K562 (cell line): ENCODE measurements at regions not wholly inside any gene's neighbourhood (a gene's known extent, or its start where the extent isn't known, plus 50 kb on each side); places are given as distances from the start of the nearest gene placed in this dataset.

Experiments
- CBX2 ChIP-seq: fragments of 200-600 bp; sonication (generic); IDR thresholded peaks from one replicate; pipeline ENCODE4 v1.6.1; 2012; ENCODE audit warnings: mild to moderate bottlenecking, low read length, inconsistent platforms; ENCODE audit not compliant: insufficient read depth, poor library complexity, severe bottlenecking
- GATAD2A ChIP-seq: fragments of 450-650 bp; IDR thresholded peaks from 2 replicates; pipeline ENCODE4 v1.6.1; 2017
- HDAC2 ChIP-seq: fragments of 450-650 bp; IDR thresholded peaks from 2 replicates; pipeline ENCODE4 v1.6.1; 2016; ENCODE audit warnings: mild to moderate bottlenecking
- KDM1A ChIP-seq, 2 experiments: fragments of 450-650 bp; IDR thresholded peaks; 2 replicates each; pipeline ENCODE4 v1.6.1; 2016; ENCODE audit warnings: mild to moderate bottlenecking in 2 of 2
- KLF10 ChIP-seq: fragments of 250-450 bp; sonication (Bioruptor Pico); IDR thresholded peaks from 2 replicates; pipeline ENCODE4 v1.6.1; 2021; ENCODE audit warnings: matching md5 sums
- MYC ChIP-seq, 2 experiments: fragments of 250-450 bp in 1 of 2; sonication (Bioruptor Pico) in 1 of 2; IDR thresholded peaks; 2 replicates each; pipeline versions ENCODE4 v1.5.1 to v1.6.1; 2012 to 2021; ENCODE audit warnings: low read depth in 2 of 2, borderline replicate concordance in 1 of 2, improper control_type of control experiment in 1 of 2, low read length in 1 of 2, mild to moderate bottlenecking in 1 of 2, moderate library complexity in 1 of 2
- PHF20 ChIP-seq: fragments of 450-650 bp; IDR thresholded peaks from 2 replicates; pipeline ENCODE4 v1.6.1; 2018; ENCODE audit not compliant: partially characterized antibody
- RAD21 ChIP-seq, 2 experiments: fragments of 250-450 bp in 1 of 2; fragments of 450-650 bp in 1 of 2; sonication (Bioruptor Pico) in 1 of 2; formaldehyde crosslinking in 1 of 2; IDR thresholded peaks in 1 of 2; conservative IDR thresholded peaks in 1 of 2; 2 replicates each; pipeline versions ENCODE4 v1.4.0 to v1.8.0; 2020 to 2022; ENCODE audit warnings: mild to moderate bottlenecking in 2 of 2, moderate library complexity in 1 of 2
- RBM15 ChIP-seq: fragments of 200-400 bp; formaldehyde crosslinking; IDR thresholded peaks from 2 replicates; pipeline ENCODE4 v1.6.1; 2018; ENCODE audit warnings: mild to moderate bottlenecking, low read length, moderate library complexity; ENCODE audit not compliant: insufficient read depth
- RBM22 ChIP-seq: fragments of 200-400 bp; formaldehyde crosslinking; IDR thresholded peaks from 2 replicates; pipeline ENCODE4 v1.6.1; 2018; ENCODE audit warnings: low read length, low read depth; ENCODE audit not compliant: poor library complexity, severe bottlenecking
- RBM25 ChIP-seq: fragments of 200-400 bp; formaldehyde crosslinking; IDR thresholded peaks from 2 replicates; pipeline ENCODE4 v1.6.1; 2018; ENCODE audit warnings: low read length, low read depth, moderate library complexity; ENCODE audit not compliant: severe bottlenecking
- TRIM24 ChIP-seq, 2 experiments: fragments of 450-650 bp; IDR thresholded peaks; 2 replicates each; pipeline ENCODE4 v1.6.1; 2016
- TRIM28 ChIP-seq: fragments of 450-650 bp; IDR thresholded peaks from 2 replicates; pipeline ENCODE4 v1.6.1; 2017
- ZNF121 ChIP-seq: sonication (generic); formaldehyde crosslinking; conservative IDR thresholded peaks from 2 replicates; pipeline ENCODE4 v1.8.0; 2022; ENCODE audit warnings: missing genetic modification reagents
- ZNF197 ChIP-seq: fragments of 200-800 bp; sonication (Bioruptor generic); IDR thresholded peaks from 2 replicates; pipeline ENCODE4 v1.6.1; 2016; ENCODE audit warnings: low read depth, missing genetic modification characterization, missing compliant biosample characterization
- ZNF444 ChIP-seq: fragments of 250-450 bp; sonication (Bioruptor Pico); IDR thresholded peaks from 2 replicates; pipeline ENCODE4 v1.4.0; 2020; ENCODE audit warnings: mild to moderate bottlenecking, moderate library complexity
- TF ChIP-seq, protein P1 (sequence below): fragments of 250-450 bp; sonication (Bioruptor Pico); IDR thresholded peaks from 2 replicates; pipeline ENCODE4 v1.4.0; 2020
- TF ChIP-seq, protein P2 (sequence below): fragments of 250-450 bp; sonication (Bioruptor Pico); IDR thresholded peaks from 2 replicates; pipeline ENCODE4 v1.4.0; 2020; ENCODE audit warnings: mild to moderate bottlenecking, moderate library complexity, borderline replicate concordance
- TF ChIP-seq, protein P3 (sequence below), 2 experiments: IDR thresholded peaks; 2 replicates each; pipeline ENCODE4 v1.6.1; 2012; ENCODE audit warnings: improper control_type of control experiment in 2 of 2, low read depth in 2 of 2, low read length in 2 of 2, borderline replicate concordance in 1 of 2

DNA sequence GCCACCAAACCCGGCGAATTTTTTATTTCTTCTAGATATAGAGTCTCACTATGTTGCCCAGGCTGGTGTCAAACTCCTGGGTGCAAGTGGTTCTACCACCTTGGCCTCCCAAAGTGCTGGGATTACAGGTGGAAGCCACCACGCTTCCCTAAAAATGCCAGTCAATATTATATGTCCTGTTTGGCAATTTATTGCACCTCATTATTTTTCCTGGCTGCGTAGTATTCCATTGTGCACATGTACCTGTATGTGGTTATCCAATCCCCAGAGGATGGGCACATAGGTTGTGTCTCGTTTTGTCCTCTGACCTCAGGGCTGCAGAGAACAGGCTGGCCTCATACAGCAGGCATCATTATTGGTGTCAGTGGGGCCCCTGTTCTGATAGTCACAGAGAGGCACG is 181.7 kb downstream of the C9orf50 start (continued):
- TF ChIP-seq, protein P1, sequence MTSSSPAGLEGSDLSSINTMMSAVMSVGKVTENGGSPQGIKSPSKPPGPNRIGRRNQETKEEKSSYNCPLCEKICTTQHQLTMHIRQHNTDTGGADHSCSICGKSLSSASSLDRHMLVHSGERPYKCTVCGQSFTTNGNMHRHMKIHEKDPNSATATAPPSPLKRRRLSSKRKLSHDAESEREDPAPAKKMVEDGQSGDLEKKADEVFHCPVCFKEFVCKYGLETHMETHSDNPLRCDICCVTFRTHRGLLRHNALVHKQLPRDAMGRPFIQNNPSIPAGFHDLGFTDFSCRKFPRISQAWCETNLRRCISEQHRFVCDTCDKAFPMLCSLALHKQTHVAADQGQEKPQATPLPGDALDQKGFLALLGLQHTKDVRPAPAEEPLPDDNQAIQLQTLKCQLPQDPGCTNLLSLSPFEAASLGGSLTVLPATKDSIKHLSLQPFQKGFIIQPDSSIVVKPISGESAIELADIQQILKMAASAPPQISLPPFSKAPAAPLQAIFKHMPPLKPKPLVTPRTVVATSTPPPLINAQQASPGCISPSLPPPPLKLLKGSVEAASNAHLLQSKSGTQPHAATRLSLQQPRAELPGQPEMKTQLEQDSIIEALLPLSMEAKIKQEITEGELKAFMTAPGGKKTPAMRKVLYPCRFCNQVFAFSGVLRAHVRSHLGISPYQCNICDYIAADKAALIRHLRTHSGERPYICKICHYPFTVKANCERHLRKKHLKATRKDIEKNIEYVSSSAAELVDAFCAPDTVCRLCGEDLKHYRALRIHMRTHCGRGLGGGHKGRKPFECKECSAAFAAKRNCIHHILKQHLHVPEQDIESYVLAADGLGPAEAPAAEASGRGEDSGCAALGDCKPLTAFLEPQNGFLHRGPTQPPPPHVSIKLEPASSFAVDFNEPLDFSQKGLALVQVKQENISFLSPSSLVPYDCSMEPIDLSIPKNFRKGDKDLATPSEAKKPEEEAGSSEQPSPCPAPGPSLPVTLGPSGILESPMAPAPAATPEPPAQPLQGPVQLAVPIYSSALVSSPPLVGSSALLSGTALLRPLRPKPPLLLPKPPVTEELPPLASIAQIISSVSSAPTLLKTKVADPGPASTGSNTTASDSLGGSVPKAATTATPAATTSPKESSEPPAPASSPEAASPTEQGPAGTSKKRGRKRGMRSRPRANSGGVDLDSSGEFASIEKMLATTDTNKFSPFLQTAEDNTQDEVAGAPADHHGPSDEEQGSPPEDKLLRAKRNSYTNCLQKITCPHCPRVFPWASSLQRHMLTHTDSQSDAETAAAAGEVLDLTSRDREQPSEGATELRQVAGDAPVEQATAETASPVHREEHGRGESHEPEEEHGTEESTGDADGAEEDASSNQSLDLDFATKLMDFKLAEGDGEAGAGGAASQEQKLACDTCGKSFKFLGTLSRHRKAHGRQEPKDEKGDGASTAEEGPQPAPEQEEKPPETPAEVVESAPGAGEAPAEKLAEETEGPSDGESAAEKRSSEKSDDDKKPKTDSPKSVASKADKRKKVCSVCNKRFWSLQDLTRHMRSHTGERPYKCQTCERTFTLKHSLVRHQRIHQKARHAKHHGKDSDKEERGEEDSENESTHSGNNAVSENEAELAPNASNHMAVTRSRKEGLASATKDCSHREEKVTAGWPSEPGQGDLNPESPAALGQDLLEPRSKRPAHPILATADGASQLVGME (CRISPR knock-in tag) = no peak
- TF ChIP-seq RBM25 (peak; percentile 88), KDM1A (IDR thresholded peaks at IDR 0.05) (peak; percentile 85 to 89), ZNF121 (CRISPR knock-in tag) (peak; percentile 98), KLF10 (CRISPR knock-in tag) (no peak), GATAD2A (no peak), TRIM24 (IDR thresholded peaks at IDR 0.05) (no peak), HDAC2 (peak; percentile 84), ZNF444 (no peak), ZNF197 (no peak), TRIM28 (no peak), CBX2 (no peak), RAD21 (CRISPR knock-in tag; conservative IDR thresholded peaks at IDR 0.05 in 1 of 2, IDR thresholded peaks at IDR 0.05 in 1 of 2) (no peak), RBM15 (no peak), PHF20 (peak; percentile 36), MYC (IDR thresholded peaks at IDR 0.05; ENCODE audit: low read depth, low read length) (no peak), MYC (CRISPR knock-in tag; IDR thresholded peaks at IDR 0.05; ENCODE audit: borderline replicate concordance, low read depth) (no peak), RBM22 (no peak)
- TF ChIP-seq, protein P2, sequence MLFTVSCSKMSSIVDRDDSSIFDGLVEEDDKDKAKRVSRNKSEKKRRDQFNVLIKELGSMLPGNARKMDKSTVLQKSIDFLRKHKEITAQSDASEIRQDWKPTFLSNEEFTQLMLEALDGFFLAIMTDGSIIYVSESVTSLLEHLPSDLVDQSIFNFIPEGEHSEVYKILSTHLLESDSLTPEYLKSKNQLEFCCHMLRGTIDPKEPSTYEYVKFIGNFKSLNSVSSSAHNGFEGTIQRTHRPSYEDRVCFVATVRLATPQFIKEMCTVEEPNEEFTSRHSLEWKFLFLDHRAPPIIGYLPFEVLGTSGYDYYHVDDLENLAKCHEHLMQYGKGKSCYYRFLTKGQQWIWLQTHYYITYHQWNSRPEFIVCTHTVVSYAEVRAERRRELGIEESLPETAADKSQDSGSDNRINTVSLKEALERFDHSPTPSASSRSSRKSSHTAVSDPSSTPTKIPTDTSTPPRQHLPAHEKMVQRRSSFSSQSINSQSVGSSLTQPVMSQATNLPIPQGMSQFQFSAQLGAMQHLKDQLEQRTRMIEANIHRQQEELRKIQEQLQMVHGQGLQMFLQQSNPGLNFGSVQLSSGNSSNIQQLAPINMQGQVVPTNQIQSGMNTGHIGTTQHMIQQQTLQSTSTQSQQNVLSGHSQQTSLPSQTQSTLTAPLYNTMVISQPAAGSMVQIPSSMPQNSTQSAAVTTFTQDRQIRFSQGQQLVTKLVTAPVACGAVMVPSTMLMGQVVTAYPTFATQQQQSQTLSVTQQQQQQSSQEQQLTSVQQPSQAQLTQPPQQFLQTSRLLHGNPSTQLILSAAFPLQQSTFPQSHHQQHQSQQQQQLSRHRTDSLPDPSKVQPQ (CRISPR knock-in tag) = no peak
- TF ChIP-seq, protein P3, sequence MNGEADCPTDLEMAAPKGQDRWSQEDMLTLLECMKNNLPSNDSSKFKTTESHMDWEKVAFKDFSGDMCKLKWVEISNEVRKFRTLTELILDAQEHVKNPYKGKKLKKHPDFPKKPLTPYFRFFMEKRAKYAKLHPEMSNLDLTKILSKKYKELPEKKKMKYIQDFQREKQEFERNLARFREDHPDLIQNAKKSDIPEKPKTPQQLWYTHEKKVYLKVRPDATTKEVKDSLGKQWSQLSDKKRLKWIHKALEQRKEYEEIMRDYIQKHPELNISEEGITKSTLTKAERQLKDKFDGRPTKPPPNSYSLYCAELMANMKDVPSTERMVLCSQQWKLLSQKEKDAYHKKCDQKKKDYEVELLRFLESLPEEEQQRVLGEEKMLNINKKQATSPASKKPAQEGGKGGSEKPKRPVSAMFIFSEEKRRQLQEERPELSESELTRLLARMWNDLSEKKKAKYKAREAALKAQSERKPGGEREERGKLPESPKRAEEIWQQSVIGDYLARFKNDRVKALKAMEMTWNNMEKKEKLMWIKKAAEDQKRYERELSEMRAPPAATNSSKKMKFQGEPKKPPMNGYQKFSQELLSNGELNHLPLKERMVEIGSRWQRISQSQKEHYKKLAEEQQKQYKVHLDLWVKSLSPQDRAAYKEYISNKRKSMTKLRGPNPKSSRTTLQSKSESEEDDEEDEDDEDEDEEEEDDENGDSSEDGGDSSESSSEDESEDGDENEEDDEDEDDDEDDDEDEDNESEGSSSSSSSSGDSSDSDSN (IDR thresholded peaks at IDR 0.05; ENCODE audit: borderline replicate concordance in 1 of 2, low read depth in 2 of 2, low read length in 2 of 2) = no peak
